ENCODE measurements at regions not wholly inside any gene's neighbourhood (a gene's known extent, or its start where the extent isn't known, plus 50 kb on each side); places are given as distances from the start of the nearest gene placed in this dataset.

DNA sequence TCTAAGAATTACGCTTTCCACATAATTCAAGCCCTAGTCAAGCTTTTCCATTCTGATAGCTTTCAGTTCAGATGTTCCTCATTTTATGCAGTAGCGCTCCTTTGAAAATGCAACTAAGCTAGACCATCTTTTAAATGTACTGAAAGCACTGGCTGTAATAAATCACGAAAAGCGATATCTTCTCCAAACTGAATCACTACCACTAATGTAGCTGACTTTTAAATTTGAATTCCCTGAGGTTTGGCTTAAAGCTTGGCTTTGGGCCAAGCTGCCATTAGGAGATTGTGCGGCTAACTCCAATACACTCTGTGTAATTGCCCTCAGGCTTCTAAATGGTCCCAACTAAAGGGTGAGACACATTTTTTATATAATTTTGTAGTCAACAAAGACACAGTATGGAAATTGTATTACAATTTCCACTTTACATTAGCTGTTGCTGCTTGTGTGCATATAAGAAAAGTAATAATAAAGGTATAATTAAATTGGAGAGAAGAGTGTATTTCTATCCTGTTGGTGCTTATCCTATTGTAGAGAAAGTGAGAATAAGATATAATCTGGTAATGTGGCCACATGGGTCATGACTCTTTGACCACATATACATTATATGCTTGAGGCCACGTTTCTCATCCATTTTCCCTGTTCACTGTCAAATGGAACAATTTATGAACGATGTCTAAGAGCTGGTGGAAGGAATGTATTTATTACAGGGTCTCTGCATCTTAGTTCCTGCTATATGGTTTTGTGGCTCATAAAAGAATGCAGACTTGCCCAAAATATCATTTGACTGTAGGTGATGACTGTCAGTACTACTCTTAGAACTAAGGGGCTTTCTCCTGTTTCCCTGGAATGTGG lies 118.7 kb upstream of the TAF11L2 start:
- CTCF ChIA-PET, result no interaction called here
- ATAC-seq (ENCODE audit: low read depth) (no peak), DNase-seq (no peak)
- POLR2A ChIA-PET, result interaction anchor here (0.5 to 0.6 kb wide), 2 partner anchors 12 to 94 kb away, joined by 3 read pairs; no protein-coding TSS in a partner anchor
- intact Hi-C loops (cut with micrococcal nuclease), result no loop called here
- Mint-ChIP-seq H3K36me3 (ENCODE audit: low read depth) (no peaks in the 10 kb centered on the region), H3K27ac (no peak overlapping the region), H3K27me3 (no peaks in the 10 kb centered on the region), H3K4me3 (no peak overlapping the region), H3K9me3 (no peaks in the 10 kb centered on the region), H3K4me1 (peaks cover 11% of the 10 kb centered on the region)
- TF ChIP-seq, protein P1, sequence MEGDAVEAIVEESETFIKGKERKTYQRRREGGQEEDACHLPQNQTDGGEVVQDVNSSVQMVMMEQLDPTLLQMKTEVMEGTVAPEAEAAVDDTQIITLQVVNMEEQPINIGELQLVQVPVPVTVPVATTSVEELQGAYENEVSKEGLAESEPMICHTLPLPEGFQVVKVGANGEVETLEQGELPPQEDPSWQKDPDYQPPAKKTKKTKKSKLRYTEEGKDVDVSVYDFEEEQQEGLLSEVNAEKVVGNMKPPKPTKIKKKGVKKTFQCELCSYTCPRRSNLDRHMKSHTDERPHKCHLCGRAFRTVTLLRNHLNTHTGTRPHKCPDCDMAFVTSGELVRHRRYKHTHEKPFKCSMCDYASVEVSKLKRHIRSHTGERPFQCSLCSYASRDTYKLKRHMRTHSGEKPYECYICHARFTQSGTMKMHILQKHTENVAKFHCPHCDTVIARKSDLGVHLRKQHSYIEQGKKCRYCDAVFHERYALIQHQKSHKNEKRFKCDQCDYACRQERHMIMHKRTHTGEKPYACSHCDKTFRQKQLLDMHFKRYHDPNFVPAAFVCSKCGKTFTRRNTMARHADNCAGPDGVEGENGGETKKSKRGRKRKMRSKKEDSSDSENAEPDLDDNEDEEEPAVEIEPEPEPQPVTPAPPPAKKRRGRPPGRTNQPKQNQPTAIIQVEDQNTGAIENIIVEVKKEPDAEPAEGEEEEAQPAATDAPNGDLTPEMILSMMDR (IDR thresholded peaks at IDR 0.05), result no peak

DNA sequence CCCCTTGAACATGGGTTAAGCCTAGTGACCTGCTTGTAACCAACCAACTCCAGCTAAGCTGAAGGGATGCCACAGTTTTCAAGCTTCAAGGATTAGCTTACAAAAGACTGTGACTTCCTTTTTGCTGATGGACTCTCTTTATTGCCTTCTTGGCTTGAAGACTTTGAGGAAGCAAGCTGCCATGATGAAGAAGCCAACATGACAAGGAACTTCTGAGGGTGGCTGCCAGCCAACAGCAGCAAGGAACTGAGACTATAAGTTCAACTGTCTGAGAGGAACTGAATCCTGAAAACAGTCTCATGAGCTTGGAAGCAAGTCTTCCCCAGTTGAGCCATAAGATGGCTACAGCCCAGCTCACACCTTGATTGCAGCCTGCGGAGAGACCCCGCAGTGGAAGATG lies 116.1 kb upstream of the TAF11L2 start:
- intact Hi-C loops (cut with micrococcal nuclease), result no loop called here
- ATAC-seq (ENCODE audit: low read depth), result no peak
- Mint-ChIP-seq H3K27ac (no peak overlapping the region), H3K36me3 (ENCODE audit: low read depth) (no peaks in the 10 kb centered on the region), H3K9me3 (no peaks in the 10 kb centered on the region), H3K4me1 (peaks cover 11% of the 10 kb centered on the region), H3K27me3 (no peaks in the 10 kb centered on the region), H3K4me3 (no peak overlapping the region)
- TF ChIP-seq, protein P1 (IDR thresholded peaks at IDR 0.05), result no peak
- ChIA-PET CTCF (no interaction called here), POLR2A (interaction anchor here (0.6 kb wide), 1 partner anchor 43 kb away, joined by 3 read pairs; no protein-coding TSS in a partner anchor)
- DNase-seq, result no peak

DNA sequence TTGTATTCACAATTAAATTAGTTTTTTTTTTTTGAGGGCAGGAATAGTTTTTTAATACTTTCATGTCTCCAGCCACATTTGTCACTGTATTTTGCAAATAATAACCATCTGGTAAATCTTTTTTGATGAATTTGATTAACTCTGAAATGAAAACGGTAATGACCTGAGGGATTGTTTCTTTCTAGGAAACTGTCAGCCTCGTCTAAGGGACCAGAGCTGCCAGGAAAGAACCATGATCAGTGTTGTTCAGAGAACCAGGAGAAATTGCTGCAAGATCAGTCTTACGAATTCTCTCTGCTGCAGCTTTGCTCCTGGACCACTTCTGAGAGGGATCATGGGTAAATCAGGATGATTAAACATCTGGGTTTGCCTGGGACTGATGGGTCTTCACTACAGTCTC lies 114.5 kb upstream of the TAF11L2 start:
- ChIA-PET POLR2A (no interaction called here), CTCF (no interaction called here)
- ATAC-seq (ENCODE audit: low read depth) (no peak), DNase-seq (no peak)
- no peak overlapping the region for H3K4me3 Mint-ChIP-seq
- TF ChIP-seq, protein P1 (IDR thresholded peaks at IDR 0.05), result no peak
- H3K4me1 Mint-ChIP-seq, result peaks cover 11% of the 10 kb centered on the region
- no peaks in the 10 kb centered on the region for H3K36me3 Mint-ChIP-seq (ENCODE audit: low read depth)
- intact Hi-C loops (cut with micrococcal nuclease), result no loop called here
- no peaks in the 10 kb centered on the region for H3K9me3 Mint-ChIP-seq
- no peak overlapping the region for H3K27ac Mint-ChIP-seq
- no peaks in the 10 kb centered on the region for H3K27me3 Mint-ChIP-seq

DNA sequence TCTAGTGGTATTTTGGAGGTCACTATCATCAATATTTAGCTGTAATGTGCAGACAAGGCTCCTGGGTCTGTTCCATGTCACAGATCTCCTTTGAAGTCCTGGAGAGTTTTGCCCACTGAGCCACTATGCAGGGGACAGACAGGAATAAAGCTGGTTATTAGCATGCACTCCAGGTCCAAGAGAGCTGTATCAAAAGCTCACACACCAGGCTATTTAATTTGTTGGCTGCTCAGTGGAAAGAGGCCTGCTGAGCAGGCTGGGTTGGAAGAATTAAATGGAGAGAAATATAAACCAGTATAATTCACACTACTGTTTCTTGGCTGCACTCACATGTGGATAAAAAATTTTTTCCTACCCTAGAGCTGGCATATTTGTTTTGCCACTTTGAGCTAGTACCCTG lies 113.8 kb upstream of the TAF11L2 start:
- ATAC-seq (ENCODE audit: low read depth) (no peak), DNase-seq (no peak)
- H3K27ac Mint-ChIP-seq, result no peak overlapping the region
- no peaks in the 10 kb centered on the region for H3K36me3 Mint-ChIP-seq (ENCODE audit: low read depth)
- no peaks in the 10 kb centered on the region for H3K9me3 Mint-ChIP-seq
- POLR2A ChIA-PET, result no interaction called here
- H3K4me1 Mint-ChIP-seq, result peaks cover 11% of the 10 kb centered on the region
- H3K27me3 Mint-ChIP-seq, result no peaks in the 10 kb centered on the region
- TF ChIP-seq, protein P1 (IDR thresholded peaks at IDR 0.05), result no peak
- CTCF ChIA-PET, result interaction anchor here (1.0 kb wide), 2 partner anchors 93 to 168 kb away, joined by 3 to 4 read pairs; no protein-coding TSS in a partner anchor
- no peak overlapping the region for H3K4me3 Mint-ChIP-seq
- intact Hi-C loops (cut with micrococcal nuclease), result no loop called here

DNA sequence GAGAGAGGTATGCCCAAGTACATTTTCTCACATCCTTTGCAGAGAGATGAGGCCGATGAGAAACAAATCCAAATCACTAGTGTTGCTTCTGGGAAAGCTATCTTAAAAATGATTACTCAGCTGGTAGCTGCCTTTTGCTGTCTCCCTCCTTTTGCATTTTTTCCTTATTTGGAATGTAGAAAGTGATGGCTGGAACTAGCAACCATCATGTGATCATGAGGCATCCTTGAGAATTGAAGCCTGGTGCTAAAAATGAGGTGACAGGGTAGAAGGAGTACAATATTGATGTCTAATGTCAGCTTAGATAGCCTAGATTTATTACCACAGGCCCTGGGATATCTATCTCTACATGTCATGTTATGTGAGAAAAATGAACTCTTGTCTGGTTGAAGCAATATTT lies 109.3 kb upstream of the TAF11L2 start:
- ATAC-seq (ENCODE audit: low read depth) (no peak), DNase-seq (no peak)
- H3K27me3 Mint-ChIP-seq, result no peaks in the 10 kb centered on the region
- intact Hi-C loops (cut with micrococcal nuclease), result no loop called here
- H3K9me3 Mint-ChIP-seq, result peaks cover 2% of the 10 kb centered on the region
- CTCF ChIA-PET, result no interaction called here
- peaks cover 4% of the 10 kb centered on the region for H3K4me1 Mint-ChIP-seq
- no peak overlapping the region for H3K4me3 Mint-ChIP-seq
- no peak overlapping the region for H3K27ac Mint-ChIP-seq
- TF ChIP-seq, protein P1 (IDR thresholded peaks at IDR 0.05), result no peak
- H3K36me3 Mint-ChIP-seq (ENCODE audit: low read depth), result no peaks in the 10 kb centered on the region
- POLR2A ChIA-PET, result no interaction called here

Measured in activated B cell treated with CpG ODN at 0.5 μM for 24 hours (primary cell).